Stimulated activated CD8-positive, alpha-beta memory T cell treated with anti-CD3 and anti-CD28 coated beads, Interleukin-7, amount 100 ng/mL, for 48 hours (primary cell): ENCODE measurements at regions not wholly inside any gene's neighbourhood (a gene's known extent, or its start where the extent isn't known, plus 50 kb on each side); places are given as distances from the start of the nearest gene placed in this dataset.
A peak's percentile ranks its signal among the peaks of the same experiment; 100 is the strongest.

ENCODE experiments used
- DNase-seq, 2 donors: peaks; one replicate each; pipeline ENCODE4 v3.0.0-alpha.2; 2020; ENCODE audit warnings: low read depth in 1 of 2; ENCODE audit errors: extremely low read depth in 1 of 2

- no peak for DNase-seq
These were observed 131.4 kb upstream of the UBASH3B start for GRCh38 chr11:122523846-122524805.

- DNase-seq: no peak
These were observed 133.9 kb upstream of the UBASH3B start for GRCh38 chr11:122521626-122522025.

GRCh38 chr11:122517403-122518379, 137.8 kb upstream of the UBASH3B start:
- DNase-seq: no peak

DNA sequence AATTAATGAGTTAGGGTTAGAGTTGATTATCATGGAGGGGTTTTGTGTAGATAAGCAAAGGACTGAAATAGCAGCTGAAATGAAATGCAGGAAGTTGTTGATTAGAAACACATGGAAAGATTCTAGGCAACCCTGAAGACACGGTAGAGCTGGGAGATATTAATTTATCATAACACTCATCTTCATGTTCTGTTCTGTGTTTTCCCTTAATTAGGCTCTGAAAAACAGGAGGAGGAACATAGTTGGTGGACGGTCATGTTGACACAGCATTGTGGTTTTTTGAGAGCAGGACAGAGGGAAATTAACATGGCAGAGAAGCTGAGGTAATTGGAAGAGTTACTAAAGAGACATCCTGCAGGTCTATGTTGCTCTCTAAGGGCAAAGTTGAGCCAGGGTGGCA, 138.8 kb upstream of the UBASH3B start:
- no peak for DNase-seq

DNA sequence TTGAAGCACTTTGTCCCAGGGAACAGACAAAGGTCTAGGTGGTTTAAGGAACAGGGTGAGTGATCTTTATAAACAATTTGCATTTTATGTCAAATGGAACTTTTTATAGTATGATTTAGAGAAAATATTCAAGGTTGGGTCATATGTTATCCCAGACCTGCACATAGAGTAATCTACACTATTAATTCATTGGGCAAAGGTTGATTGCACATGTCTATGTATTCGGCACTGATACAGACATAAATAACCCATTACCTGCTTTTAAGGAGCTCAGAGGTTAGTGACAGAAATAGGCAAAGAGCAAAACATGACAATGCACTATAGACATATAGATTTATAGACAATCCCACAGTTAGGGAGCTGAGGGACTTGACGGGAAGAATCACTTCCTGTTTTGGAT, 141.5 kb upstream of the UBASH3B start:
- no peak for DNase-seq

DNA sequence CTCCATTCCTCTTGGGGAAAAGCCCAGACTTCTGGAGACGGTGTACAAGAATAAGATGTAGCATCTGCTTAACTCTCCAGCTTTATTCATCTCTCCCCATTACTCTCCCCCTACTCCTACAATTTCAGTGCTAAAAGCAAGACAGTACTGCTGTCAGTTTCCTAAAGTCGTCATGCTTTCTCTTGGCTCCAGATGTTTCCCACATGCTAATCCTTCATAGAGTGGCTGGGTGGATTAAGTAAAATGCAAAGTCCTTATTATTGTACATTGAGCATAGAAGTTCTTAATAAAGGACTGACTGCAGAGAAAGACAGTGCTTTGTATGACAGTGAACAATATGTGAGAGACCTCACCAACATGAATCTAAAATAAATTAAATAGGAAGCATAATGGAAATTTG, 142.2 kb upstream of the UBASH3B start:
- no peak for DNase-seq

- DNase-seq: no peak
These were observed 142.8 kb upstream of the UBASH3B start for GRCh38 chr11:122512688-122513087.

GRCh38 chr11:122509899-122510298, 145.6 kb upstream of the UBASH3B start:
- no peak for DNase-seq

DNA sequence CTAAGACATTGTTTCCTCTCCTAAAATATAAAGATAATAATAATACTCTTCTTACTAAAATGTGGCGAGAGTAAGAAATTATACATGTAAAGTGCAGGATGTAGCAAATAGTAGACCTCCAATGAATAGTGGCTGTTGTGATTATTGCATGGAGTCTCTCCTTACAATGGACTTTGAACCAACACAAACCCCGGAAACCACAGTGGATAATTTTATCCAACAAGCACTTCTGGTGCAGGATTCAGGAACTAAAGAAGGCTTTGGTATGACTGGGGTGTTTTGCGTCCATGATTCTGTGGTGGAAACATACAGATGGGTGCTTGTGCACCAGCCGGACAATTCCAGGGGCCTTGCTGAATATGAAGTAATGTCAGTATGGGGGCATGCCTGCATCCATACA, 146.4 kb upstream of the UBASH3B start:
- DNase-seq: no peak

GRCh38 chr11:122505304-122506006, 150.1 kb upstream of the UBASH3B start:
- DNase-seq: peak; percentile 1 to 6

DNA sequence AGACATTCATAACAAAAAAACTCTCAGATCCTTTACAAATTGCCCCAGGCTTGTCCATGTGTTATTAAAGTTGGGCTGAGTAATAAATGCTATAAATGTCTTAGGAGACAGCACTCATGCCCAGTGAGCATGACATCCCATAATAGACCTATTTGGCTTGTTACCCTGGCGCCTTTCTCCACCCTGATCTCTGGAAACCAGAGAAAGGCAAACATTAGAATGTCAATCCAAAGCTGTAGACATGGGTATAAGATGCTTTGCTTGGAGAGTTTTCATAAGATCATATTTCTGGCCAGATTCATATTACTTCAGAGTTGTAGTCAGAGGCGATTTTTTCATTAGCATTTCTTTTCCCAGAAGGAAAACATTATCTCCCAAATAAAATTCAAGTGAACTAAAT, 161.3 kb upstream of the UBASH3B start:
- DNase-seq: no peak

DNA sequence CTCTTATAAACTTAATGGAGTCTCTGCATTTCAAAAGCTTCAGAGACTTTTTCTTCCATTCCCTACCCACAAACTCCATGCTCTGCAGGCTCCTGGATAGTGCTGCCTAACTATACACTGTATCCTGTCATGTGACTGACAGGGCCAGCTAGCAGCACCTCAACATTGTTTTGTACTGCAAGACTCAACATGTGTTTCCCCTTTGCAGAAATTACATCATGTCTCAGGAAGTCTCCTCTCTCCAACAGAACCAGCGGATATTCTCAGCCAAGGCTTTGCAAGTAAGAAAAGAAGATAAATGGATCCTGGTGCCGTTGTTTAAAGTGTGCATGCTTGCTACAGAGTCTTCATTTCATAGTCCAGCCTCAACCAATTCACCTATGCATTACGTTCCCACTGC, 164.0 kb upstream of the UBASH3B start:
- DNase-seq: no peak

DNA sequence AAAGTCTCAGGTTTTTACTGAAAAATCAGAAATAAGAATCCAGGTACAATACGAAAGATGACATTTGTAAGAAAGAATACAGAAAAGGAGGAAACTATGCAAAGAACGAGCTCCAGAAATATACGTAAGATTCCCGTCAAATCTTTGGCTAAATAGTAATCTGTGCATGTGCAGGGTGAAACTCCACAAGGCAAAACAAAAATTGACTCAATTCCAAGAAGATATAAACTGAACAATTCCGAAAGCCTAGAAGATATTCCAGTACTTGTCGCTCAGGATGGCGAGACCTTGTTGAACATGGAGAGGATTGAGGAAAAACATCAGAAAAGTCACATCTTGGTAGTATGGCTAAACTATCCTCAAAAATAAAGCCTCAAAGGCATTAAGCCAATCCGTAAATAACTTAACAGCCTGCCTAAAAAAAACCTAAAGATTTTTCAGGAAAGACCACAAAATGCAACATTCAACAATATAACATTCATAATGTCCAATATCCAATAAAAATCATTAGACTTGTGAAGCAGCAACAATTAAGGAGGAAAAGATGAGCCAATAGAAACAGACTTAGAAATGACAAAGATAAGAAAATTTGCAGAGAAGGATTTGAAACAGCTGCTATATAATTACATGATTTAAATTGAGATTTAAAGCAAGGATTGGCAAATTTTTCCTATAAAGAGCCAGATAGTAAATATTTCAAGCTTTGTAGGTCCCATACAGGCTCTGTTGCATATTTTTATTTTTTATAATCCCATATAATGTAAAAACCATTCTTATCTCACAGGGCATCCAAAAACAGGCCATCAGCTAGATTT, 166.4 kb upstream of the UBASH3B start:
- DNase-seq: no peak

- DNase-seq: no peak
These were observed 167.9 kb upstream of the UBASH3B start for GRCh38 chr11:122487669-122488068.

DNA sequence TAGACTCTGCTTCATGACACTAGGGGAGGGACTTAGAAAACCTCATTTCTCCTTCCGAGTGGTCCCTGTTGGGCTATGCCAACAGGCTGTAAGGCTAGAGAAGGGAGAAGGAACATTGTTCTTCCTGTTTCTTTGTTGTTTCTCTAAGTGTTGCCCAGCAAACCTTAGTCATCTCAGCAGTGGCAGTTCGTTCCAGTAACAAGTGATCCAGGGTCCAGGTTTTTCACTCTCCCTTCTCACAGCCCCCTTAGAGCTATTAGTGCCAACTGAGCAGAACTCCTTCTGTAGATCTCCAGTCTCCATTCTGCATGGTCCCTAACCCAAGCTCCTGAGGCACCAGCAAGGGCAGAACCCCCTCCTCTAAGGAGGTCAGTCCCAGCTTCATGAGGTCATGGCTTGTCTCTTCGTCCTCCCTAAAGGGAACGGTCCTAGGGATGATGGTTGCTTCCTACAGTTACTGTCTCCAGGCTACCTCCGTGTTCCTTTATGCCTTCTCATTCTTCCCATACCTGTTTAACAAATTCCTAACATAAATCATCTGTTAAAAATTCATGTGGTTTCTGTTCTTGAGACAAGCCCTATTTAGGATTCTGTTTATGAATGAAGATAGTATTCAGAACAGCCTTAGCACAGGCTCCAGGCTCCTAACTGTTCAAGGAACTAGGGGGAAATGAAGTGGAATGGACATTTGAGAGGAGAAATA, 168.6 kb upstream of the UBASH3B start:
- DNase-seq: no peak

GRCh38 chr11:122478986-122479385, 176.5 kb upstream of the UBASH3B start:
- DNase-seq: no peak

GRCh38 chr11:122468965-122469364, 186.6 kb upstream of the UBASH3B start:
- DNase-seq: no peak

- DNase-seq: no peak
These were observed 192.0 kb upstream of the UBASH3B start for GRCh38 chr11:122463530-122463929.

- DNase-seq: no peak
These were observed 196.5 kb upstream of the UBASH3B start for GRCh38 chr11:122459064-122459463.
